GM23338 (cell line): ENCODE measurements at regions not wholly inside any gene's neighbourhood (a gene's known extent, or its start where the extent isn't known, plus 50 kb on each side); places are given as distances from the start of the nearest gene placed in this dataset.

ENCODE experiments used
- CTCF ChIP-seq, 2 experiments: fragments of 200-600 bp in 1 of 2; sonication (generic) in 1 of 2; conservative IDR thresholded peaks; 2 replicates each; pipeline versions ENCODE4 v1.5.1 to v1.6.1; 2016 to 2017; ENCODE audit warnings: antibody characterized with exemption in 2 of 2, low read depth in 2 of 2, mild to moderate bottlenecking in 2 of 2, moderate library complexity in 1 of 2
- EZH2 ChIP-seq: fragments of 200-600 bp; sonication (generic); IDR thresholded peaks from one replicate; pipeline ENCODE4 v1.8.0; 2017; ENCODE audit warnings: antibody characterized with exemption, mild to moderate bottlenecking, low read depth; ENCODE audit not compliant: unreplicated experiment

DNA sequence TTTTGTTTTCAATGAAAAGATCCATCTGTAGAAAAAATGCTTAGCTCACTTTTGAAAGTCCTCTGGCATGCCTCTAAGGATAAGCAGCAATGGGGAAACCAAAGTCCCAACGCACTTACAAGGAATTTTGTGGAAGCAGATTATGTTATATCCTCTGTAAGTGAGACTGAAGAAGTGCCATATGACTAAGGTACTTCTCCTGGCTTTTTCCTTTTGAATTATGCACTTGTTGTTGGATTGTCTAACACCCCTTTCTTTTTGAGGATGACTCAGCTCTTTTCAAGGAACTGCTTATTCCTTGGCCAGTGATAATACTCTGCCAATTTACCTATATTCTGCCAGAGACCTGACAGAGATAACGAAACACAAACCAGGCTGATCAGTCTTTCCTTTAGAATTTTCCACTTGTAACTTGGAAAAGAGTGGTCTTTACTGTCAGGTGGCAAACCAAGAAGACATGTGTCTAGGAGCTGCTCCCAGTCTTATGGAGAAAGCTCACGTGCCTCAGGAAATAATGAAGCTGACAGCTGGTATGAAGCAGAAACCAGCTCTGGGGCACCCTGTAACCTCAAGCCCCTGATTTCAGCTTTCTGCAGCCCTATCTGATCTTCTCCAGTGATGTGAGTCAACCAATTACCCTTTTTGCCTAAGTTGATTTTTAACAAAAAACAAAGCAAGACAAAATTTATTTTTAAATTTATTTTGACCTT, 290.8 kb upstream of the FBXL7 start:
- TF ChIP-seq CTCF (conservative IDR thresholded peaks at IDR 0.05; ENCODE audit: low read depth in 2 of 2) (no peak), EZH2 (no peak)
